ENCODE measurements at regions not wholly inside any gene's neighbourhood (a gene's known extent, or its start where the extent isn't known, plus 50 kb on each side); places are given as distances from the start of the nearest gene placed in this dataset.

DNA sequence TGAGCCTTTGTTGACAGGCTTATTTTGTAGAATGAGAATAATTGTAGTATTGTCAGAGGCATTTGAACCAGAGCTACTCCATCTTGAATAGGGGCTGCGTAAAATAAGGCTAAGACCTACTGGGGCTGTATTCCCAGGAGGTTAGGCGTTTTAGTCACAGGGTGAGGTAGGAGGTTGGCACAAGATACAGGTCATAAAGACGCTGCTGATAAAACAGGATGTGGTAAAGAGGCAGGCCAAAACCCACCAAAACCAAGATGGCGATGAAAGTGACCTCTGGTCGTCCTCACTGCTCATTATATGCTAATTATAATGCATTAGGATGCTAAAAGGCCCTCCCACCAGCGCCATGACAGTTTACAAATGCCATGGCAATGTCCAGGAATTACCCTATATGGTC, 82.7 kb downstream of the PFDN4 start:
- no peaks in the 10 kb centered on the region for H3K4me1 ChIP-seq (ENCODE audit: control insufficient read depth in 2 of 3, insufficient read depth in 2 of 3, low read depth in 1 of 3, low read length in 3 of 3)
- FAIRE-seq (no peak), DNase-seq (no peak)
- H3K4me3 ChIP-seq (ENCODE audit: low read length in 3 of 3): no peak overlapping the region
- intact Hi-C loops (cut with DNase I): no loop called here
- no peaks in the 10 kb centered on the region for H3K9me3 ChIP-seq (ENCODE audit: control insufficient read depth in 2 of 3, insufficient read depth in 1 of 3, low read length in 3 of 3)
- no peaks in the 10 kb centered on the region for H3K36me3 ChIP-seq (ENCODE audit: control insufficient read depth in 2 of 3, insufficient read depth in 3 of 3, low read length in 3 of 3)
- no peak overlapping the region for H3K9ac ChIP-seq (ENCODE audit: low read length in 3 of 3)
- H3K27ac ChIP-seq (ENCODE audit: low read depth in 2 of 2, low read length in 2 of 2): no peak overlapping the region
- H3K27me3 ChIP-seq (ENCODE audit: control insufficient read depth, insufficient read depth, low read length): no peaks in the 10 kb centered on the region
- TF ChIP-seq CTCF (IDR thresholded peaks at IDR 0.05; ENCODE audit: borderline replicate concordance, extremely low read depth, insufficient read depth): no peak

DNA sequence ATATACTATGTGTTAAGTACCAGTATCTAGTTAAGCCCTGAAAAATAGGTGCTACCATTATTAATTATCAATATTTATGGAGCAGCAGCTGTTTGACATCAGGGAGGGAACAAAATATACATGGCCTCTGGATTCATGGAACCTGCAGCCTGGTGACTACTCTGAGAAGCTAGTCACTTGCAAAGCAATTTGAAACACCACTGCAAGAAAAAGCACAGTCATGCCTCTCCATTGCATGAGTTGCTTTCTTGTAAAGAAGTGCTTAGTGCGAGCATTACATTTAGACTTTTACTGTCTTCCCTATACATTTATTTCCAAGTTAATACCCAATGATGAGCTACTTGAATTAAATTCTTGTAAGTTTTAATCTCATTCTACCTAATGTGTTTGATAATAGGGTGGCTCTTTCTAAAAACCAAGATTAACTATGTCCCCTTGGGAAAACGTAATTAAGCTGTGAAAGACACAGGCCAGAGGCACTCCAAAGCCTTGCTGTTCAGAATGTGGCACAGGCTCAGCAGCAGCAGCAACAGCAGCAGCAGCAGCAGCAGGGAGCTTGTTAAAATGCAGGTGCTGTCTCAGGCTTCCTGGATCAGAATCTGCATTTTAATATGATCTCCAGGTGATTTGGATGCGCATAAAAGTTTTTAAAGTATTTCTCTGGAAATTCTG, 83.6 kb downstream of the PFDN4 start:
- H3K4me3 ChIP-seq (ENCODE audit: low read length in 3 of 3): no peak overlapping the region
- intact Hi-C loops (cut with DNase I): no loop called here
- no peaks in the 10 kb centered on the region for H3K27me3 ChIP-seq (ENCODE audit: control insufficient read depth, insufficient read depth, low read length)
- DNase-seq (no peak), FAIRE-seq (no peak)
- TF ChIP-seq CTCF (IDR thresholded peaks at IDR 0.05; ENCODE audit: borderline replicate concordance, extremely low read depth, insufficient read depth): no peak
- no peaks in the 10 kb centered on the region for H3K9me3 ChIP-seq (ENCODE audit: control insufficient read depth in 2 of 3, insufficient read depth in 1 of 3, low read length in 3 of 3)
- no peaks in the 10 kb centered on the region for H3K4me1 ChIP-seq (ENCODE audit: control insufficient read depth in 2 of 3, insufficient read depth in 2 of 3, low read depth in 1 of 3, low read length in 3 of 3)
- H3K9ac ChIP-seq (ENCODE audit: low read length in 3 of 3): no peak overlapping the region
- H3K27ac ChIP-seq (ENCODE audit: low read depth in 2 of 2, low read length in 2 of 2): no peak overlapping the region
- H3K36me3 ChIP-seq (ENCODE audit: control insufficient read depth in 2 of 3, insufficient read depth in 3 of 3, low read length in 3 of 3): no peaks in the 10 kb centered on the region

DNA sequence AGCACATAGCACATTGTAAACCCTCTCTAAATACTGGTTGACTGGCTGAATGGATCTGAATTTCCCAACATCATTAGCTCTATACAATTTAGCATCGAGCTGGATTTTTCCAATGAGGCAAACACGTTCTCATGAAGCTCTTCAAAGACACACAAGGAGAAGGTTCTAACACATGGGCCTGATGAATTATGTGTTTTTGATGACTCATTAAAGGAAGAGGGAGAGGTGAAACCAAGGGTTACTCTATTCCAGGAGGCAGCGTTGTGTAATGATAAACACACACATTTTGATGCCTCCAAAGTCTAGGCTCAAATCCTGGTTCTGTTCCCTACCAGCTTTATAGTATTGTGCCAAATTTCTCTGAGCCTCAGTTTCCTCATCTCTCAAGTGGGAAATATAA, 84.3 kb downstream of the PFDN4 start:
- H3K4me3 ChIP-seq (ENCODE audit: low read length in 3 of 3): no peak overlapping the region
- DNase-seq: no peak
- no peaks in the 10 kb centered on the region for H3K9me3 ChIP-seq (ENCODE audit: control insufficient read depth in 2 of 3, insufficient read depth in 1 of 3, low read length in 3 of 3)
- H3K9ac ChIP-seq (ENCODE audit: low read length in 3 of 3): no peak overlapping the region
- H3K27me3 ChIP-seq (ENCODE audit: control insufficient read depth, insufficient read depth, low read length): no peaks in the 10 kb centered on the region
- H3K27ac ChIP-seq (ENCODE audit: low read depth in 2 of 2, low read length in 2 of 2): no peak overlapping the region
- no peak for FAIRE-seq
- intact Hi-C loops (cut with DNase I): no loop called here
- no peaks in the 10 kb centered on the region for H3K4me1 ChIP-seq (ENCODE audit: control insufficient read depth in 2 of 3, insufficient read depth in 2 of 3, low read depth in 1 of 3, low read length in 3 of 3)
- TF ChIP-seq CTCF (IDR thresholded peaks at IDR 0.05; ENCODE audit: borderline replicate concordance, extremely low read depth, insufficient read depth): no peak
- H3K36me3 ChIP-seq (ENCODE audit: control insufficient read depth in 2 of 3, insufficient read depth in 3 of 3, low read length in 3 of 3): no peaks in the 10 kb centered on the region

DNA sequence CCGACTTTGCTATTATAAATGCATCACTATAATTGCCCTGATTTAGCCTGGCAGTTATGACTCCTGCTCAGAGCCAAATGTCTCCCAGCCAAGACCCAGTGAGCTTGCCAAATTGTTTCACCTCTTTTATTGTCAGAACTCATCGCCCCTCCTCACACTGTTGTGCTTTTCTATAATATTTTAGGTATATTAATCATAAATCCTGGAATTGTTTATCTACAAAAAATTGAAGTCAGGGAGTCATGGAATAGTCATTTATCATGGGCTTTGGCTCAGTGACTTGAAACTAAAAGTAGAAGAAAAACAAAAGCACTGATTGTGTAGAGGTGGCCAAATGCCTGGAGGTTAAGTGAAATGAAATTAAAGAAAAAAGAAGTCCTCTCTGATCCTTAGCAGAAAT, 85.6 kb downstream of the PFDN4 start:
- DNase-seq: peak in 2 of 5 donors; percentile 53 to 61
- no peak overlapping the region for H3K9ac ChIP-seq (ENCODE audit: low read length in 3 of 3)
- intact Hi-C loops (cut with DNase I): no loop called here
- no peaks in the 10 kb centered on the region for H3K27me3 ChIP-seq (ENCODE audit: control insufficient read depth, insufficient read depth, low read length)
- no peak for TF ChIP-seq CTCF (IDR thresholded peaks at IDR 0.05; ENCODE audit: borderline replicate concordance, extremely low read depth, insufficient read depth)
- no peaks in the 10 kb centered on the region for H3K4me1 ChIP-seq (ENCODE audit: control insufficient read depth in 2 of 3, insufficient read depth in 2 of 3, low read depth in 1 of 3, low read length in 3 of 3)
- no peak for FAIRE-seq
- H3K27ac ChIP-seq (ENCODE audit: low read depth in 2 of 2, low read length in 2 of 2): no peak overlapping the region
- no peak overlapping the region for H3K4me3 ChIP-seq (ENCODE audit: low read length in 3 of 3)
- H3K36me3 ChIP-seq (ENCODE audit: control insufficient read depth in 2 of 3, insufficient read depth in 3 of 3, low read length in 3 of 3): no peaks in the 10 kb centered on the region
- H3K9me3 ChIP-seq (ENCODE audit: control insufficient read depth in 2 of 3, insufficient read depth in 1 of 3, low read length in 3 of 3): no peaks in the 10 kb centered on the region
